Thymus (tissue), 11 donors: ENCODE measurements at regions not wholly inside any gene's neighbourhood (a gene's known extent, or its start where the extent isn't known, plus 50 kb on each side); places are given as distances from the start of the nearest gene placed in this dataset.

Experiments
- DNase-seq, 9 donors: peaks; one replicate each; pipeline ENCODE4 v3.0.0-alpha.2; 2013; ENCODE audit warnings: low spot score in 9 of 9, low read depth in 6 of 9, missing footprints in 1 of 9
- H3K27ac ChIP-seq, 2 donors: one replicate each; pipeline ENCODE4 v1.5.1; 2013; ENCODE audit warnings: control low read depth in 1 of 2, low read depth in 1 of 2, low read length in 1 of 2, mild to moderate bottlenecking in 1 of 2, moderate library complexity in 1 of 2
- H3K27me3 ChIP-seq, 2 donors: one replicate each; pipeline ENCODE4 v1.5.1; 2013; ENCODE audit warnings: low read length in 1 of 2; ENCODE audit not compliant: control insufficient read depth in 2 of 2, insufficient read depth in 1 of 2
- H3K36me3 ChIP-seq, 2 donors: one replicate each; pipeline ENCODE4 v1.5.1; 2013; ENCODE audit warnings: low read length in 1 of 2, mild to moderate bottlenecking in 1 of 2, moderate library complexity in 1 of 2; ENCODE audit not compliant: control insufficient read depth in 2 of 2, insufficient read depth in 2 of 2
- H3K4me1 ChIP-seq, 2 donors: one replicate each; pipeline ENCODE4 v1.5.1; 2013; ENCODE audit warnings: low read length in 2 of 2; ENCODE audit not compliant: control insufficient read depth in 2 of 2, insufficient read depth in 2 of 2
- H3K4me3 ChIP-seq, 2 donors: one replicate each; pipeline ENCODE4 v1.5.1; 2013; ENCODE audit warnings: low read length in 2 of 2, control low read depth in 1 of 2, mild to moderate bottlenecking in 1 of 2
- H3K9me3 ChIP-seq, 2 donors: one replicate each; pipeline ENCODE4 v1.5.1; 2013; ENCODE audit warnings: low read length in 1 of 2, mild to moderate bottlenecking in 1 of 2; ENCODE audit not compliant: control insufficient read depth in 2 of 2, insufficient read depth in 1 of 2
- WGBS: extraction: QIAGEN DNeasy Blood & Tissue Kit; methylation state at CpG from one replicate; pipeline ENCODE4 v1.1.7; 2013; 5-methylcytosine and 5-hydroxymethylcytosine counted together
- donor health status: healthy.

DNA sequence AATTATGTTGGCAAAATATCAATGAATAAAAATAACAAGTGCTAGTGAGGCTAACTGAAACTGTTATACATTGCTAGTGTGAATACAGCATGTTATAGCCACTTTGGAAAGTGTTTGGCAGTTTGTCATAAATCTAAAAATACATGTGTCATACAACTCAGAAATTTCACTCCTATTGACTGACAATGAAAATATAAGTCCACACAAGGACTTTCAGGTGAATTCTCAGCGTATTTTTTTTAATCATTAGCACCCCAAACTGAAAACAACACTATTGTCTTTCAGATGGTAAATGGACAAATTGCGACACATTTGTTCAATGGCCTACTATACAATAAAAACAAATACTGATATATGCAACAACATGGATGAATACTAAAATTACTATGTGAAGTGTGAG is 884.8 kb downstream of the TRIB2 start:
- Histone ChIP-seq H3K9me3 (no peaks in the 10 kb centered on the region), H3K27ac (no peak overlapping the region), H3K36me3 (no peaks in the 10 kb centered on the region), H3K4me3 (no peak overlapping the region), H3K4me1 (no peaks in the 10 kb centered on the region), H3K27me3 (no peaks in the 10 kb centered on the region)
- WGBS: 74% methylated on average over 2 of the region's 2 CpGs
- DNase-seq: no peak

DNA sequence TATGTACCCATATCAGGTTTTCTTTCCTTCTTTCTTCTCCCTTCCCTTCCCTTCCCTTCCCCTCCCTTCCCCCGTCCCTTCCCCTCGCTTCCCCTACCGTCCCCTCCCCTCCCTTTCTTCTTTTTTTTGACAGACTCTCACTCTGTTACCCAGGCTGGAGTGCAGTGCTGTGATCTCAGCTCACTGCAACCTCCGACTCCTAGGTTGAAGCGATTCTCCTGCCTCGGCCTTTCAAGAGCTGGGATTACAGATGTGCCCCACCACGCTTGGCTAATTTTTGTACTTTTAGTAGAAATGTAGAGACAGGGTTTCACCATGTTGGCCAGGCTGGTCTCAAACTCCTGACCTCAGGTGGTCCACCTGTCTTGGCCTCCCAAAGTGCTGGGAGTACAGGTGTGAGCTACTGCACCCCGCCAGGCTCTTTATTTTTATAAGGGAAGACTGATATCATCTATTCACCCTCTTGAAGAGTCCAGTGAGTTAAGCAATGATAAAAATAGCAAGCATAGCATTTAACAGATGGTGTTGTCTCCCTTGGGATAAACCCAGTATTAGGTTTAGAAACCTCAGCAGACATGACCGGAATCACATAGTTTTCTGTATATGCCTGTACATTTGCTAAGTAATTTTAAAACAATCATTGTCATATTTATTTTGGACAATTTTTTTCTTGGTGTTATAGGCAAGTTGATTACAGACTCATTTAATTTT is 888.4 kb downstream of the TRIB2 start:
- no peaks in the 10 kb centered on the region for H3K4me1 ChIP-seq
- H3K9me3 ChIP-seq: no peaks in the 10 kb centered on the region
- no peaks in the 10 kb centered on the region for H3K27me3 ChIP-seq
- WGBS: 78% methylated on average over 9 of the region's 9 CpGs
- H3K36me3 ChIP-seq: no peaks in the 10 kb centered on the region
- no peak for DNase-seq
- no peak overlapping the region for H3K4me3 ChIP-seq
- no peak overlapping the region for H3K27ac ChIP-seq

DNA sequence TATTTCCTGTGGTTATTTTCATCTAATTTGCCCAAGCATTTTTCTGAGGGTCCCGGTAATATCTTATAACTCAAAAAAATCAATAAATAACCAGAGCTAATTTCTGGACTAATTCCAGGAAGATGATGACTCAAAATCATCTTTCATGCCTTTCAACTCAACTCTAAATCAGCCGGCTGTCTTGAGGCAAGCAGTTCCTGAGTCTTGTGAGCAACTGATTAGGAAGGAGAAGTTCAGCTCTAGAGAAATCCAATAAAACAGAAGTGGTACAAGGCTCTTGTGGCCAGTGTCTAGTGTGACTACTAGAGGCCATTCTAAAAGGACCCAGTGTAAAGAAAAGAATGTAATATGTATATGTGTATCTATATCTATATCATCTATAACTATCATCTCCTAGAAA is 890.4 kb downstream of the TRIB2 start:
- H3K9me3 ChIP-seq: no peaks in the 10 kb centered on the region
- WGBS: 7% methylated on average over 2 of the region's 2 CpGs
- no peaks in the 10 kb centered on the region for H3K4me1 ChIP-seq
- no peak overlapping the region for H3K4me3 ChIP-seq
- no peak overlapping the region for H3K27ac ChIP-seq
- DNase-seq: no peak
- no peaks in the 10 kb centered on the region for H3K36me3 ChIP-seq
- H3K27me3 ChIP-seq: no peaks in the 10 kb centered on the region

DNA sequence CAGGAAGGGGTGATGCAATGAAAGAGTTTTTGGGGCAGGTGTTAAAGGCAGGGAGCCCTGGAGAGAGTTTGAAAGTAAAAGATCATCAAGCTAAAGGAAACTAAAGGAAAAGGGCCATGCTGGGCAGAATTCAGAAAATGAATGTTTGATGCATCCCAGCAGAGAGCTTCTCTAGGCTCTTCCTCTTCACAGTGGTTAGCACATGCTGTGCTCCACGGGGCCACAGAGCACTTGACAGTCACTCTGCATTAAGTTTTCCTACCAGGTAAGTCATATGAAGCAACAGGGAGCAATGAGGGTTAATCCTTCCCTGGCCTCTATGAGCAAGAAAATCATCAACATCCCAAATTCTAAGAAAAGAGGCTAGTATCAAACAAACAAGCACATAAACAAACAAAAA is 895.2 kb downstream of the TRIB2 start:
- no peaks in the 10 kb centered on the region for H3K4me1 ChIP-seq
- no peak overlapping the region for H3K27ac ChIP-seq
- no peak overlapping the region for H3K4me3 ChIP-seq
- no peaks in the 10 kb centered on the region for H3K27me3 ChIP-seq
- peaks cover 0 to 4% of the 10 kb centered on the region in 2 donors for H3K9me3 ChIP-seq
- no peak for DNase-seq
- no peaks in the 10 kb centered on the region for H3K36me3 ChIP-seq
- 23% methylated on average over 1 of the region's 1 CpG for WGBS

DNA sequence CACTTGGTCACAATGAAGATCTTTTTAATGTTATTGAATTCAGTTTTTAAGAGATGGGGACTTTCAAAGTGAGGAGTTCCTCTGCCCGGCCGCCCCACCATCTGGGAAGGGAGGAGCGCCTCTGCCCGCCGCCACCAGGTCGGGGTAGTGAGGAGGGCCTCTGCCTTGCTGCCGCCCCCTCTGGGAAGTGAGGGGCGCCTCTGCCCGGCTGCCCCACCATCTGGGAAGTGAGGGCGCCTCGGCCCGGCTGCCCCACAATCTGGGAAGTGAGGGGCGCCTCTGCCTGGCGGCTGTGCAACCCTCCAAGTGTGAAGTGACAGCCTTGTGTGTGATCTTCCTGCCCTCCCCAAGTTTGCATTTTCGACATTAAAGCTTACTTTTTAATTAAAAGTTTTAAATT is 899.3 kb downstream of the TRIB2 start:
- Histone ChIP-seq H3K27me3 (no peaks in the 10 kb centered on the region), H3K27ac (no peak overlapping the region), H3K4me1 (no peaks in the 10 kb centered on the region), H3K4me3 (no peak overlapping the region), H3K36me3 (no peaks in the 10 kb centered on the region), H3K9me3 (peaks cover 0 to 4% of the 10 kb centered on the region in 2 donors)
- WGBS: 96% methylated on average over 15 of the region's 15 CpGs
- DNase-seq: no peak

DNA sequence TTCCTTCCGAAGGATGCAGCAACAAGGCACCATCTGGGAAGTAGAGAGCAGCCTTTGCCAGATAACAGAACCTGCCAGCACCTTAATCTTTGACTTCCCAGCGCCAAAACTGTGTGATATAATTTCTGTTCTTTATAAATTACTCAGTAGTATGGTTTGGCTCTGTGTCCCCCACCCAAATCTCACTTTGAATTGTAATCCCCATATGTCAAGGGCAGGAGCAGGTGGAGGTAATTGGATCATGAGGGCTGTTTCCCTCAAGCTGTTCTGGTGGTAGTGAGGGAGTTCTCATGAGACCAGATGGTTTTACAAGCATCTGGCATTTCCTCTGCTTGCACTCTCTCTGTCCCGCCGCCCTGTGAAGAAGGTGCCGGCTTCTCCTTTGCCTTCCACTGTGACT is 899.9 kb downstream of the TRIB2 start:
- no peaks in the 10 kb centered on the region for H3K36me3 ChIP-seq
- peaks cover 0 to 4% of the 10 kb centered on the region in 2 donors for H3K9me3 ChIP-seq
- no peaks in the 10 kb centered on the region for H3K4me1 ChIP-seq
- DNase-seq: no peak
- WGBS: 93% methylated on average over 5 of the region's 5 CpGs
- no peak overlapping the region for H3K4me3 ChIP-seq
- H3K27ac ChIP-seq: no peak overlapping the region
- no peaks in the 10 kb centered on the region for H3K27me3 ChIP-seq

DNA sequence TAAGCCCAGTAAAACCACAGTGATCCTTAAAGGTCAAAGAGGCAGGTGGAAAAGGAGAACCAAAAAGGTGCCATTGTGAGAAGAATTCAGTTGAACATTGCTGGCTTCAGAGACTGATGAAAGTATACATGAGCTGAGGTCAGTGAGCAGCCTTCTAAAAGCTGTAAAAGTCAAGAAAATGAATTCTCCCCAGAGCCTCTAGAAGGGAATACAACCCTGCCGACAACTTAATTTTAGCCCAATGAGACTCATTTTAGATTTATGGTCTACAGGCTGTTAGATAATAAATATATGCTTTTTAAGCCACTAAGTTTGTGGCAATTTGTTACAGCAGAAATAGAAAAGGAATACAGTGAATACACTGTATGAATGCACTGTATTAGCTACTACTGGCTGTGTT is 911.4 kb downstream of the TRIB2 start:
- 42% methylated on average over 1 of the region's 1 CpG for WGBS
- DNase-seq: no peak
- no peaks in the 10 kb centered on the region for H3K27me3 ChIP-seq
- H3K9me3 ChIP-seq: no peaks in the 10 kb centered on the region
- no peak overlapping the region for H3K27ac ChIP-seq
- no peak overlapping the region for H3K4me3 ChIP-seq
- H3K4me1 ChIP-seq: no peaks in the 10 kb centered on the region
- no peaks in the 10 kb centered on the region for H3K36me3 ChIP-seq

DNA sequence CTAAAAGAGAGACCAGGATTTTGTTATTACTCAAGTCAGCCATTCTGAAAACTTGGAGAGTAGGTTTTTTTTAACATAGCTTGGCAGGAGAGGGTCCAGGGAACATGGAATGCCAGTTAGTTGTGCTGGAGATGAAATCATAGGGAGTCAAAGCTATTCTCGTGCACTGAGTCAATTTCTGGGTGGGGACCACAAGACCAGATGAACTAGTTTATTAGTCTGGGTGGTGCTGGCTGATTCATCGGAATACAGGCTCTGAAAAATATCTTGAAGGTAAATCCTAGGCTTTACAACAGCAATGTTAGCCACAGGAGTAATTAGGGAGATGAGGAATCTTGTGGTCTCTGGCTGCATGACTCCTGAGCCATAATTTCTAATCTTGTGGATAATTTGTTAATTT is 921.4 kb downstream of the TRIB2 start:
- no peaks in the 10 kb centered on the region for H3K9me3 ChIP-seq
- 85% methylated on average over 2 of the region's 2 CpGs for WGBS
- no peak overlapping the region for H3K27ac ChIP-seq

DNA sequence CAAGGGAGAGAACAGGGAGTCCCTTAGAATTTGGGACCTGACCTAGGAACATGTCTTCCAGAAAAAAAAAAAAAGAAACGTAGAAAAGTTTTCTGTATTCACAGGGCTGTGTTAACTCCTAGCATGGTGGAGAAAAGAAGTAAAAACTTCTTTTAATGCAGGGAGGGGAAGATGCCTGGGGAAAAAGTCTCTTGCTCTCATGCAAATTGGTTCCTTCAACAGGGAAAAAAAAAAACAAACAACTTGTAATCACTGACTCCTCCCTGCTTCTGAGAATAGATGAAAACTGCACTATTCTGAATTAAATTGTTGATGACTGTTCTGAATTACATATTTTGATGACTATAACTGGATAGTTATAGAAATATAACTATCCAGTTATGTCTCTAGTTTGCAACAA is 933.2 kb downstream of the TRIB2 start:
- no peak for DNase-seq
- H3K4me1 ChIP-seq: no peaks in the 10 kb centered on the region
- no peak overlapping the region for H3K4me3 ChIP-seq
- H3K36me3 ChIP-seq: no peaks in the 10 kb centered on the region
- H3K27ac ChIP-seq: no peak overlapping the region
- no peaks in the 10 kb centered on the region for H3K27me3 ChIP-seq
- WGBS: 94% methylated on average over 1 of the region's 1 CpG
- H3K9me3 ChIP-seq: peaks cover 0 to 2% of the 10 kb centered on the region in 2 donors

More for the DNA sequence above, 921.4 kb downstream of the TRIB2 start:
- no peaks in the 10 kb centered on the region for H3K36me3 ChIP-seq
- H3K4me3 ChIP-seq: no peak overlapping the region
- no peaks in the 10 kb centered on the region for H3K4me1 ChIP-seq
- no peak for DNase-seq
- H3K27me3 ChIP-seq: no peaks in the 10 kb centered on the region
